Ascending aorta (tissue), 2 donors: ENCODE measurements at regions not wholly inside any gene's neighbourhood (a gene's known extent, or its start where the extent isn't known, plus 50 kb on each side); places are given as distances from the start of the nearest gene placed in this dataset.

Experiments used
- DNase-seq, 2 donors: peaks; one replicate each; pipeline ENCODE4 v3.0.0-alpha.2; 2019; ENCODE audit warnings: low spot score in 2 of 2
- H3K27ac ChIP-seq, 2 donors: fragments of 200-600 bp; sonication (generic); one replicate each; pipeline ENCODE4 v1.5.1; 2016 to 2017; ENCODE audit warnings: mild to moderate bottlenecking in 1 of 2
- H3K27me3 ChIP-seq: fragments of 200-600 bp; sonication (generic); one replicate; pipeline ENCODE4 v1.5.1; 2017
- H3K36me3 ChIP-seq, 2 donors: fragments of 200-600 bp; sonication (generic); one replicate each; pipeline ENCODE4 v1.5.1; 2016
- H3K4me1 ChIP-seq, 2 donors: fragments of 200-600 bp; sonication (generic); one replicate each; pipeline ENCODE4 v1.5.1; 2016 to 2017; ENCODE audit warnings: mild to moderate bottlenecking in 1 of 2
- H3K4me3 ChIP-seq, 2 donors: fragments of 200-600 bp; sonication (generic); one replicate each; pipeline ENCODE4 v1.5.1; 2016 to 2017; ENCODE audit warnings: mild to moderate bottlenecking in 1 of 2
- H3K9me3 ChIP-seq, 2 donors: fragments of 200-600 bp; sonication (generic); one replicate each; pipeline ENCODE4 v1.5.1; 2016
- CTCF ChIP-seq, 3 experiments: fragments of 200-600 bp in 2 of 3; fragments of 450-650 bp in 1 of 3; sonication (generic) in 2 of 3; IDR thresholded peaks; one replicate each; pipeline ENCODE4 v1.5.1; 2016 to 2019; ENCODE audit warnings: antibody characterized with exemption in 3 of 3, mild to moderate bottlenecking in 1 of 3, moderate library complexity in 1 of 3
- intact Hi-C: fragments of 100-400 bp; cut with DNase I; formaldehyde crosslinking; loops from one replicate; pipeline ENCODE4 v1.15.1; 2023

- TF ChIP-seq CTCF (IDR thresholded peaks at IDR 0.05) = no peak
- no peak for DNase-seq
- H3K9me3 ChIP-seq = no peaks in the 10 kb centered on the region
- H3K36me3 ChIP-seq = no peaks in the 10 kb centered on the region
- intact Hi-C loops = no loop called here
- no peaks in the 10 kb centered on the region for H3K27me3 ChIP-seq
- no peak overlapping the region for H3K4me3 ChIP-seq
- no peak overlapping the region for H3K27ac ChIP-seq
- H3K4me1 ChIP-seq = no peaks in the 10 kb centered on the region
These were observed 612.5 kb upstream of the HS3ST5 start for GRCh38 chr6:114955363-114955762.

- Histone ChIP-seq H3K4me3 (no peak overlapping the region), H3K27me3 (no peaks in the 10 kb centered on the region), H3K36me3 (no peaks in the 10 kb centered on the region), H3K4me1 (no peaks in the 10 kb centered on the region), H3K27ac (no peak overlapping the region), H3K9me3 (no peaks in the 10 kb centered on the region)
- TF ChIP-seq CTCF (IDR thresholded peaks at IDR 0.05) = no peak
- no peak for DNase-seq
- intact Hi-C loops = no loop called here
These were observed 609.4 kb upstream of the HS3ST5 start for GRCh38 chr6:114952229-114952628.

GRCh38 chr6:114945392-114945791, 602.6 kb upstream of the HS3ST5 start:
- Histone ChIP-seq H3K4me1 (no peaks in the 10 kb centered on the region), H3K36me3 (no peaks in the 10 kb centered on the region), H3K4me3 (no peak overlapping the region), H3K27me3 (no peaks in the 10 kb centered on the region), H3K9me3 (no peaks in the 10 kb centered on the region), H3K27ac (no peak overlapping the region)
- no peak for DNase-seq
- TF ChIP-seq CTCF (IDR thresholded peaks at IDR 0.05) = no peak
- intact Hi-C loops = no loop called here

DNA sequence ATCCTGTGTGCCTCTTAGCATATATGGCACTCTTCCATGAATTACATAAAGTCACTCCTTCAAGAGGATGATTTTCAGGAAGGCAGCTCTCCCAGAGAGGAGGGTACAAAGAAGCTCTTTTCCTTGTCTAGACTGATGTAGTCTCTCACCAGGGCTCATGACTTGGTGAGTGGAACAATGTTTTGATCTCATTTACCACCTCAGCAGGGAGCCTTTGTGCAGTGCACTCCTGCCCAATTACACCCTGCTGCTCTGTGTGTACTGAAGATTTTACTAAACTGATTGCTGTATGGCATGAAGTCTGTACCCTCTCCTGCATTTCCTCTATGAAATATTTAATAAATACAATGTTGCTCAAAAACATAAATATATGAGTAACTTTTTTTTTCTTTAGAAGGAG, 598.3 kb upstream of the HS3ST5 start:
- H3K36me3 ChIP-seq = no peaks in the 10 kb centered on the region
- no peak for TF ChIP-seq CTCF (IDR thresholded peaks at IDR 0.05)

GRCh38 chr6:114940181-114940580, 597.4 kb upstream of the HS3ST5 start:
- no peak for DNase-seq
- Histone ChIP-seq H3K9me3 (no peaks in the 10 kb centered on the region), H3K4me1 (no peaks in the 10 kb centered on the region), H3K4me3 (no peak overlapping the region), H3K36me3 (no peaks in the 10 kb centered on the region), H3K27me3 (no peaks in the 10 kb centered on the region), H3K27ac (no peak overlapping the region)
- no peak for TF ChIP-seq CTCF (IDR thresholded peaks at IDR 0.05)
- intact Hi-C loops = no loop called here

More for the DNA sequence above, 598.3 kb upstream of the HS3ST5 start:
- Histone ChIP-seq H3K4me1 (no peaks in the 10 kb centered on the region), H3K27me3 (no peaks in the 10 kb centered on the region), H3K4me3 (no peak overlapping the region), H3K9me3 (no peaks in the 10 kb centered on the region), H3K27ac (no peak overlapping the region)
- no peak for DNase-seq
- intact Hi-C loops = no loop called here

- H3K9me3 ChIP-seq = no peaks in the 10 kb centered on the region
- TF ChIP-seq CTCF (IDR thresholded peaks at IDR 0.05) = no peak
- H3K4me1 ChIP-seq = no peaks in the 10 kb centered on the region
- intact Hi-C loops = no loop called here
- H3K4me3 ChIP-seq = no peak overlapping the region
- DNase-seq = no peak
- H3K27me3 ChIP-seq = no peaks in the 10 kb centered on the region
- no peaks in the 10 kb centered on the region for H3K36me3 ChIP-seq
- H3K27ac ChIP-seq = no peak overlapping the region
These were observed 596.8 kb upstream of the HS3ST5 start for GRCh38 chr6:114939630-114940029.
